Stomach (tissue), 4 donors: ENCODE measurements at regions not wholly inside any gene's neighbourhood (a gene's known extent, or its start where the extent isn't known, plus 50 kb on each side); places are given as distances from the start of the nearest gene placed in this dataset.

Source experiments
- POLR2A ChIP-seq, 4 donors: fragments of 450-650 bp; IDR thresholded peaks; one replicate each; pipeline ENCODE4 v1.6.1; 2016; ENCODE audit warnings: antibody characterized with exemption in 4 of 4, control low read depth in 2 of 4, mild to moderate bottlenecking in 1 of 4, moderate library complexity in 1 of 4
- POLR2AphosphoS5 ChIP-seq, 3 donors: sonication (generic); formaldehyde crosslinking; IDR thresholded peaks; one replicate each; pipeline ENCODE4 v1.6.1; 2016; ENCODE audit warnings: antibody characterized with exemption in 3 of 3
- TF ChIP-seq, protein P1 (sequence below), 7 experiments: fragments of 450-650 bp in 4 of 7; fragments of 200-600 bp in 3 of 7; sonication (generic) in 3 of 7; IDR thresholded peaks; one replicate each; pipeline ENCODE4 v1.5.1; 2016 to 2019; ENCODE audit warnings: antibody characterized with exemption in 7 of 7, control low read depth in 2 of 7, mild to moderate bottlenecking in 1 of 7

GRCh38 chr15:31480356-31481025, 153.9 kb downstream of the KLF13 start:
- TF ChIP-seq, protein P1, sequence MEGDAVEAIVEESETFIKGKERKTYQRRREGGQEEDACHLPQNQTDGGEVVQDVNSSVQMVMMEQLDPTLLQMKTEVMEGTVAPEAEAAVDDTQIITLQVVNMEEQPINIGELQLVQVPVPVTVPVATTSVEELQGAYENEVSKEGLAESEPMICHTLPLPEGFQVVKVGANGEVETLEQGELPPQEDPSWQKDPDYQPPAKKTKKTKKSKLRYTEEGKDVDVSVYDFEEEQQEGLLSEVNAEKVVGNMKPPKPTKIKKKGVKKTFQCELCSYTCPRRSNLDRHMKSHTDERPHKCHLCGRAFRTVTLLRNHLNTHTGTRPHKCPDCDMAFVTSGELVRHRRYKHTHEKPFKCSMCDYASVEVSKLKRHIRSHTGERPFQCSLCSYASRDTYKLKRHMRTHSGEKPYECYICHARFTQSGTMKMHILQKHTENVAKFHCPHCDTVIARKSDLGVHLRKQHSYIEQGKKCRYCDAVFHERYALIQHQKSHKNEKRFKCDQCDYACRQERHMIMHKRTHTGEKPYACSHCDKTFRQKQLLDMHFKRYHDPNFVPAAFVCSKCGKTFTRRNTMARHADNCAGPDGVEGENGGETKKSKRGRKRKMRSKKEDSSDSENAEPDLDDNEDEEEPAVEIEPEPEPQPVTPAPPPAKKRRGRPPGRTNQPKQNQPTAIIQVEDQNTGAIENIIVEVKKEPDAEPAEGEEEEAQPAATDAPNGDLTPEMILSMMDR (IDR thresholded peaks at IDR 0.05) = no peak
- TF ChIP-seq POLR2A (IDR thresholded peaks at IDR 0.05) (no peak), POLR2AphosphoS5 (IDR thresholded peaks at IDR 0.05) (no peak)
